GM21360 (cell line): ENCODE measurements at regions not wholly inside any gene's neighbourhood (a gene's known extent, or its start where the extent isn't known, plus 50 kb on each side); places are given as distances from the start of the nearest gene placed in this dataset.
"Not testable (repeated sequence)": the region's sequence is repeated elsewhere in the genome, so short reads cannot be mapped to it uniquely, and the experiment has no call there.

Experiments
- ATAC-seq: cut with Tn5 transposase; IDR thresholded peaks from one replicate; pipeline ENCODE4 v1.9.1; 2021; ENCODE audit warnings: mild to moderate bottlenecking, moderate library complexity; ENCODE audit not compliant: unreplicated experiment

DNA sequence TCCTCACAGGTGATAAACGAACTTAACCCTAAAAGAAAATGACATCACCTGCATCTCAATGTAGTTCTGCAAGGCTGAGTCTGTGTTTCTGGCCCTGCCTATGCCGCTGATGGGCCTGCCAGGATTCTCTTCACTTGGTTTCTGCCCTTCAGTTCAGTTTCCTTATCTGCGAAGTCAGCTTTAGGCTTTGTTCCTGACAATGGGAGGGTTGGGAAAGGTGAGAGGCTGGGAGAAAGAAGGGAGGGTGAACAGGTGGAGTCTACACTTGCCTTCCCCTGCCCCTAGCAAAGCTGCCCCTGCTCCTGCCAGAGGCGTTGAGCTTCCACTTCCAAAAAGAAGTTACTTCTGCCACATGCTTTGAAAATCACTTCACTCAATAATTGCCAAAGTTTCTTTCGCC is 124.0 kb upstream of the APCDD1 start:
- ATAC-seq = no peak

DNA sequence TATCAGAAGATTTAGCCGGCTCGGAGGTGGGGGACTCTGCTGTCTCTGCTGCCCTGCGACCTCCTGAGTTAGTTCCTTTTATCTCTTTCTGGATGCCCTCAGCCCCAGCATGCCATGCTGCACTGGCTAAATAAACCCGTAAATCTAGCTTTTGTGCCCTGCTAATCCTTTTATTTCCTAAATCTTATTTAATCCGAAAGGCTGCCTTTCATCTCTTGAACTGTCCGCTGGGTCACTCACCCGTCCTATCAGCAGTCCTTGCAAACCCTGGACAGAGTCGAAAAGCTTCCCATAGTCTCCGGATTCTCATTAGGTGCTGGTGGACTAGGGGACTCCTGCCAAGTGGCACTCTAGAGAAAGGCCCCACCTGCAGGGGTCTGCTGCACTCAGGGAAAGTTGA is 122.0 kb upstream of the APCDD1 start:
- no peak for ATAC-seq

- ATAC-seq = no peak
Observed at GRCh38 chr18:10336749-10337350, 117.6 kb upstream of the APCDD1 start.

DNA sequence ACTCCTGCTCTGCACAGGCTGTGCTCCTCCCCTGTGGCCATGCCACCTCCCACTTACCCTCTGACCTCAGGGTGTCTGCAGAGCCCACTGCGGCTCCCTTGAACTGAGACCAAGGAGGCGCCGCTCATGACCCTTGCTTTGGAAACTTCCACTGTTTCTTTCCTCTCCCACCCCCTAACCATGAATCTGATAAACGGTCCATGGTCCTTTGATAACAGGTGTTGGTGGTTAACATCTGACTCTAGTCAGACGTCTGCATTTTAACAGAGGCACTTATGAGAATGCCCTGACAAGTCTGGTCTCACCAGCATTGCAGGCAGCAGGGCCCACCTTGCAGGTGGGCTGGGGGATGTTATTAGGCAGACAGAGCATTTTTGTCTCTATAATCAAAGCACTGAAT is 113.6 kb upstream of the APCDD1 start:
- no peak for ATAC-seq

- ATAC-seq = no peak
Observed at GRCh38 chr18:10343778-10344177, 110.7 kb upstream of the APCDD1 start.

DNA sequence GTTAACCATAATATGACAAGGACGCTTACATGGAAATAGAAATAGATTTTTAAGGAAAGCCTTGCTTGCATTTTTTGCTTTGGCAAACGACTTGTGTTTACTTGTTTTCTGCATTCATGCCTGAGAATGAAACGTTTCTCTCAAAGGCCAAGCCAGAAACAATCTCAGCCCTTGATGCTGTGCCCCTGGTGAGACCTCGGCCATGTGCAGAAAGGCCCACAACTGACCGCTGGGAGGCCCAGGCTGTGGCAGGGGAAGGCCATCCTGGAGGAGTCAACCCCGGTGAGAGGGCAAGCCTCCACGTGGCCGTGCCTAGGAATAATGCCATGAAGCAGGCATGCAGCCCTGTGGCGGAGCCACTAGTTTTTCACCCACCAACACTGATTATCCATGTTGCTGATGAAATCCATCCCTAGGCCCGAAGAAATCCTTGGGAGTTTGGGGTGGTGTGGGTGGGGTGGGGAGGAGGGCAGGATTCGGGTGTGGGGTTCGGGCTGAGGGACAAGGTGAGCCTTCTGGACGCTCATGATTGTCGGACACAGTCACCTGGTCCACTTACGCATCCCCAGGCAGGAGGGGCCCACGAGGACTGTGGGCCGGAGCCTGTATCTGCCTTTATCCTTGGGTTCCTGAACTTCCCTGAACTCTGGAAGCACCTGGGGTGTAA is 107.6 kb upstream of the APCDD1 start:
- ATAC-seq = no peak

DNA sequence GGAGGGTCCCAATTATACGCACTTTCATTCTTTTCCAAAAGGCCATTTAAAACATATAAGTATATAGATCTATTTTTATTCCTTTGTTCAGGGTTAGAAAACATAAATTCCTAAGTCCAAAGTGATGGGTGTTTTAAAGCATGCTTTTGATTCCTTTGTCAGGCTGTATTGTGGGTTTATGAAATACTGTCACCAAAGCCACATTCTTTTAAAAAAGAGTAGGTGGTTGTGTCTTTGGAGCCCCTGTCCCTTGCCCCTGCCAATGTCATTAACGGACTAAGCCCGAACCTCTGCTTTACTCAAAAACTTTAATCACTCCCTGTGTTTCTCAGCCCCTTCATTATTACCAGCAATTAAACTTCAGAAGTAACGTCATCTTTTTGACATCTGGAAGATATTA is 104.9 kb upstream of the APCDD1 start:
- ATAC-seq = no peak

DNA sequence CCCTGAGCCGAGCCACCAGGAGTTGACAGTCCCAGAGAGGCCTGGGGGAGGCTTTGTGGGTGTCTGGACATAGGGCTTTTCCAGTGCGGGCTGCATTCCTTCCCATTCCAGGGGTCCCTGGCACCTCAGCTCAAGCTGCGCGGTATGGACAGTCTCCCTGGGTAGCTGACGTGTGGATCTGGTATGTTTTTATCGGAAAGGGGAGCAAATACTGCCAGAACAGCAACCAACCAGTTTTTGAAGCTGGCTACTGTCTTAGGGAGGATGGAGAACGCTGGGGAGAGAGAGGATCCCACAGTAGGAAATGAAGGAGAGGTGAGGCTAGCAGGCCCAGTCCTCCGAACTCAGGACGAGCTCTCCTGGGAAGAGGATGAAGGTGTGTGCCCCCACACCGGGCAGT is 103.8 kb upstream of the APCDD1 start:
- no peak for ATAC-seq

GRCh38 chr18:10351219-10351818 is 103.1 kb upstream of the APCDD1 start:
- ATAC-seq = no peak

DNA sequence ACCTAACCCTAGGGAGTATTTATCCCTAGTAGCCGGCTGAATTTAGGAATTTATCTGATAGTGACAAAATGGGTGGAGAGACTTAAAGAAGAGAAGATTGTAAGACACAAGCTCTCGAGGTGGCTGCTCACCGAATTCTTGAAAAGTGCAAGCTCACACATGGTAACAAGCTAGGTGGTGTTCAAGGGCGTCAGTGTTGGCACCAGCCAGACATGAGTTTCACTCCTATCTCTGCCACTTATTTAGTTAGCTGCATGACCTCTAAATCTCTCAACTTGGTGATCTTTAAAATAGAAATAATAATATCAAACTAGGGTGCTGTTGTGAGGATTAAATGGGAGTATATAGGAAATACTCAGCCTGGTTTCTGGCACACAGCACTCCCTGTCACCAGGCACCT is 102.6 kb upstream of the APCDD1 start:
- no peak for ATAC-seq

GRCh38 chr18:10352671-10353070 is 101.8 kb upstream of the APCDD1 start:
- no peak for ATAC-seq

DNA sequence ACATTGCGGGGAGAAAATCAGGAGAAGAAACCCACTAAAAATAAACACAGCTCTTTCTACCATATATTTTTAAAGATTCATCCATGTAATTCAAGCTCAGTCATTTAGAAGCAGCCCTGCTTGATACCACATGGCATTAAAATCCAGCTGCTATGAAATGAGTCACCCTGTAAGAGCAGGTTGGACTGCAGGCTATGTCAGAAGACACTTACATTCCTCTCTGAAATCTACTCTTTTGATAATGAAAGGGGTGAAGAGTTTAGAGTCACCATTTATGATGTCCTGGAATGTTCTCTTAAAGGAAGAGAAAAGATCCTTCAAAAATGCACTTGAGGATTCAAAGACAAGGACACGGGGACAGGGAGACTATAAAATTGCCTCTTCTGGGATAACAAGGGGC is 100.6 kb upstream of the APCDD1 start:
- ATAC-seq = no peak

DNA sequence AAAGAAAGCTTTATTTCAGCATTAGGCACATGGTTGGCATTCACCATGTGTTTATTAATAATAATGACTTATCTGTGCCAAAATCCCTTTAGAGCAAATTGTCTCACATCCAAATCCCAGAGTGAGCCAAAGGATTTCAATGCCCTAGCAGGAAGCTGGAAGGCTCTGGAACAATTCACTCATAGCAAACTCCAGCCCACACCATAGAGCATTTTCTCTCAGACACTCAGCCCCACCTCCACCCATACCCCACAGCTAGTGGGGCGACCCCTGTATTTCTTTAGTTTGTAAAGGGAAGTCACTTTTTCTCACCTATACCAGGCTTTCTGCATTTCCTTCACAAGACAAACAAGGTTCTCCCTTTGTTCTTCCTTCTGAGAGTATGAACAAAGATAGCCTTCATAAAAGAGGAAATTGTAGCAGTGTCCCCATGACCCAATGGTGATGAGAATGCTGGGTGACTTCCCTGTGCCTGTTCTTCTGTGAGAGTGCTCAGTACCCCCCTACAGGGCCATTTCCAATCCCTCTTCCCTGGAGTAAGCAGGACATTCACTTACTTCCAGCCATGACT is 100.1 kb upstream of the APCDD1 start:
- ATAC-seq = no peak

- no peak for ATAC-seq
Observed at GRCh38 chr18:10354890-10355289, 99.5 kb upstream of the APCDD1 start.

- ATAC-seq = not testable (repeated sequence)
Observed at GRCh38 chr18:10356999-10357398, 97.4 kb upstream of the APCDD1 start.

DNA sequence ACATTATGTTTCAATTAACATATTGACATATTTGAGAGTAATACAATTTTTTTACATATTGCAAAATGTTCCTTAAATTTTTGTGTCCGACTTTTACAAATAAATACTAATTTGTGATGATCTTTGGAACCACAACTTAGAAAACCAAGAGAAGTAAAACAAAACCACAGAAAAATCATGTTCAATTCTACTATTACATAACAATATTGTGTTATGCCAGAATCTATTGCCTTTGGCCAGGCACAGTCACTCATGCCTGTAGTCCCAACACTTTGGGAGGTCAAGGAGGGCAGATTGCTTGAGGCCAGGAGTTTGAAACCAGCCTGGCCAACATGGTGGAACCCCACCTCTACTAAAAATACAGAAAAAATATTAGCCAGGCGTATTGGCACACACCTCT is 92.8 kb upstream of the APCDD1 start:
- ATAC-seq = no peak

- no peak for ATAC-seq
Observed at GRCh38 chr18:10365021-10365500, 89.4 kb upstream of the APCDD1 start.

- ATAC-seq = no peak
Observed at GRCh38 chr18:10365901-10366300, 88.5 kb upstream of the APCDD1 start.

GRCh38 chr18:10367836-10368235 is 86.6 kb upstream of the APCDD1 start:
- no peak for ATAC-seq

DNA sequence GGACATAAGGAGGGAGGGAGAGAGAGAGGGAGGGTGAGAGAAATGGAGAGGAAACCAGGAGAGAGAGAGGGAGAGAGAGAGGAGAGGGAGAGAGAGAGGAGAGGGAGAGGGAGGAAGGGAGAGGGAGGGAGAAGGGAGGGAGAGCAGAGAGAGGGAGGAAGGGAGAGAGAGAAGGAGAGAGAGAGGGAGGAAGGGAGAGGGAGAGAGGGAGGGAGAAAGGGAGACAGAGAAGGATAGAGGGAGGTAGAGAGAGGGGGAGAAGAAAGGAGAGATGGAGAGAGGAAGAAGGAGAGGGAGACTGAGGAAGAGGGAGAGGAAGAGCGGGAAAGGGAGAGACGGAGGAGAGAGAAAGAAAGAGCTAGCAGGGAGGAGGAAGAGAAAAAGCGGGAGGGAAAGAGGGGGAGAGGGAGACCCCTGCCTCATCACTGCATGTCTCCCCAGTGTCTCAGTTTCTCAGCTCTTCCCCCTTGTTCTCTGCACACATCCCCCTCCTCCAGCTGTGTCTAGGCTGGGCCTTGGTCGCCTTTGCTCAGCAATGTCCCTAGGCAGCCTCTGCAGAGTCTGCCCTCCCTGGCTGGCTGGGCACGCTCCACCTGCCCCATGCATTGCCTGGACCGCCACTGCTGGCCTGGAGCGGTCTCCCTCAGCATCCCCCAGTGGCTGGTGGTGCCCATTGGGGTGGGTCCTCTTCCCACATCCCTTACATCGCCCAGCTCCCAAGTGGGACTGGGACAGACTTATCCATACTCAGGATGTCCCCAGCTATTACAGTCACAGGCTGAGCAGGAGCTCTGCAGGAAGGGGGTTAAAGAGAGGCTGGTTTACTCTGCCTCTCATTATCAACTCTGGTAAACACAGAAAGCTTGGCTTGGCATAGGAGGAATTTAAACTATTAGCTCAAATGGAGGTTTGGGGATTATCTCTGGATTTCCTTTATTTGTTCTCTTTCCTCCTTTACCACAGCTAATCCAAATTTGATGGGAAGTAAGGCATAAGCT is 85.7 kb upstream of the APCDD1 start:
- ATAC-seq = no peak

- no peak for ATAC-seq
Observed at GRCh38 chr18:10370716-10371115, 83.7 kb upstream of the APCDD1 start.
